ENCODE measurements at regions not wholly inside any gene's neighbourhood (a gene's known extent, or its start where the extent isn't known, plus 50 kb on each side); places are given as distances from the start of the nearest gene placed in this dataset.

GRCh38 chr7:124322561-124322960 is 289.7 kb upstream of the TMEM229A start:
- TF ChIP-seq JUN (IDR thresholded peaks at IDR 0.05; ENCODE audit: low read depth, low read length) (no peak), CEBPB (IDR thresholded peaks at IDR 0.05; ENCODE audit: low read depth, low read length) (no peak), YY1 (IDR thresholded peaks at IDR 0.05; ENCODE audit: low read depth, low read length) (no peak), POLR2A (IDR thresholded peaks at IDR 0.05; ENCODE audit: control extremely low read depth in 1 of 2, low read depth in 2 of 2, low read length in 2 of 2) (no peak), CHD2 (IDR thresholded peaks at IDR 0.05; ENCODE audit: low read length) (no peak)
